HEK293T (cell line): ENCODE measurements at regions not wholly inside any gene's neighbourhood (a gene's known extent, or its start where the extent isn't known, plus 50 kb on each side); places are given as distances from the start of the nearest gene placed in this dataset.

Source experiments
- ARNT ChIP-seq: fragments of 450-650 bp; IDR thresholded peaks from 2 replicates; pipeline ENCODE4 v1.6.1; 2017; ENCODE audit warnings: mild to moderate bottlenecking
- BHLHE40 ChIP-seq: fragments of 450-650 bp; IDR thresholded peaks from 2 replicates; pipeline ENCODE4 v1.6.1; 2016; ENCODE audit warnings: mild to moderate bottlenecking, moderate library complexity, borderline replicate concordance
- ELF4 ChIP-seq: fragments of 450-650 bp; IDR thresholded peaks from 2 replicates; pipeline ENCODE4 v1.6.1; 2017; ENCODE audit warnings: antibody characterized with exemption
- LEF1 ChIP-seq: fragments of 450-650 bp; IDR thresholded peaks from 2 replicates; pipeline ENCODE4 v1.6.1; 2017; ENCODE audit warnings: mild to moderate bottlenecking, borderline replicate concordance
- SUZ12 ChIP-seq: fragments of 450-650 bp; IDR thresholded peaks from 2 replicates; pipeline ENCODE4 v1.6.1; 2016; ENCODE audit warnings: mild to moderate bottlenecking
- TARDBP ChIP-seq: fragments of 450-650 bp; IDR thresholded peaks from 2 replicates; pipeline ENCODE4 v1.6.1; 2016
- TF ChIP-seq, protein P1 (sequence below): fragments of 450-650 bp; IDR thresholded peaks from 2 replicates; pipeline ENCODE4 v1.6.1; 2016

DNA sequence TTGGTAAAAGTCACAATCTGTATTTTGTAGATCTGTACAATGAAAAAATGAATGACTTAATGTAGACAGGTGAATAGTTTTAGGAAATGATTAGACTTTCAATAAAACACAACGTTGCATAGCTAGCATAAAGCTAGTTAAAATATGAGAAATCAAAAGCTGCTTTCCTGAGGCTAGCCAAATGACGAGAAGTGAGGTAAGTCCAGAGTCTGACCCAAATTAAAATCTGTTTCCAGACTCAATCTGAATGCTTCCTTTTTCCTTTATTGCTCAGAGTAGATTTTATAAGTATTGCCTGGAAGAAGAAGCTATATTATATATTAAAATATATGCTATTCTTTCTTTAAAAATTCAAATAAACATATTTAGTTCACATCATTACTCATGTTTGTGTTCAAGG, 615.4 kb downstream of the CD109 start:
- TF ChIP-seq TARDBP: no peak
- TF ChIP-seq, protein P1, sequence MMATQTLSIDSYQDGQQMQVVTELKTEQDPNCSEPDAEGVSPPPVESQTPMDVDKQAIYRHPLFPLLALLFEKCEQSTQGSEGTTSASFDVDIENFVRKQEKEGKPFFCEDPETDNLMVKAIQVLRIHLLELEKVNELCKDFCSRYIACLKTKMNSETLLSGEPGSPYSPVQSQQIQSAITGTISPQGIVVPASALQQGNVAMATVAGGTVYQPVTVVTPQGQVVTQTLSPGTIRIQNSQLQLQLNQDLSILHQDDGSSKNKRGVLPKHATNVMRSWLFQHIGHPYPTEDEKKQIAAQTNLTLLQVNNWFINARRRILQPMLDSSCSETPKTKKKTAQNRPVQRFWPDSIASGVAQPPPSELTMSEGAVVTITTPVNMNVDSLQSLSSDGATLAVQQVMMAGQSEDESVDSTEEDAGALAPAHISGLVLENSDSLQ: no peak
- no peak for TF ChIP-seq BHLHE40
- TF ChIP-seq SUZ12: no peak
- TF ChIP-seq ARNT: no peak
- no peak for TF ChIP-seq ELF4
- TF ChIP-seq LEF1: no peak
